Gastrocnemius medialis (tissue), 4 donors: ENCODE measurements at regions not wholly inside any gene's neighbourhood (a gene's known extent, or its start where the extent isn't known, plus 50 kb on each side); places are given as distances from the start of the nearest gene placed in this dataset.

Experiments used
- ATAC-seq, 2 donors: fragments of 150-250 bp; one replicate each; pipeline ENCODE4 v1.9.1; 2016
- DNase-seq, 2 donors: peaks; one replicate each; pipeline ENCODE4 v3.0.0-alpha.2; 2019
- H3K27ac ChIP-seq, 4 donors: fragments of 200-600 bp; sonication (generic); 1 replicate in 1 of 4; 2 replicates in 3 of 4; pipeline ENCODE4 v1.5.1; 2016 to 2018; ENCODE audit warnings: mild to moderate bottlenecking in 2 of 4, moderate library complexity in 1 of 4
- H3K27me3 ChIP-seq, 3 donors: fragments of 200-600 bp; sonication (generic) in 2 of 3; 1 replicate in 1 of 3; 2 replicates in 2 of 3; pipeline versions ENCODE4 v1.5.1 to v1.6.0; 2016 to 2019; ENCODE audit warnings: mild to moderate bottlenecking in 1 of 3, moderate library complexity in 1 of 3
- H3K36me3 ChIP-seq, 2 donors: fragments of 200-600 bp; sonication (generic) in 1 of 2; one replicate each; pipeline ENCODE4 v1.5.1; 2017 to 2018
- H3K4me1 ChIP-seq, 2 donors: fragments of 200-600 bp; sonication (generic) in 1 of 2; one replicate each; pipeline ENCODE4 v1.5.1; 2016 to 2017; ENCODE audit warnings: mild to moderate bottlenecking in 2 of 2
- H3K4me3 ChIP-seq, 4 donors: fragments of 200-600 bp; sonication (generic) in 3 of 4; 1 replicate in 1 of 4; 2 replicates in 3 of 4; pipeline ENCODE4 v1.5.1; 2016 to 2019; ENCODE audit warnings: mild to moderate bottlenecking in 2 of 4
- H3K9me3 ChIP-seq, 3 donors: fragments of 200-600 bp; sonication (generic) in 2 of 3; 1 replicate in 1 of 3; 2 replicates in 2 of 3; pipeline ENCODE4 v1.5.1; 2016 to 2019
- CTCF ChIP-seq, 5 experiments: fragments of 450-650 bp in 3 of 5; fragments of 200-600 bp in 2 of 5; sonication (generic) in 2 of 5; IDR thresholded peaks in 4 of 5; conservative IDR thresholded peaks in 1 of 5; 1 replicate in 4 of 5; 2 replicates in 1 of 5; pipeline ENCODE4 v1.5.1; 2016 to 2019; ENCODE audit warnings: antibody characterized with exemption in 5 of 5, mild to moderate bottlenecking in 3 of 5, moderate library complexity in 3 of 5
- POLR2A ChIP-seq, 2 donors: fragments of 450-650 bp; IDR thresholded peaks; one replicate each; pipeline ENCODE4 v1.6.1; 2017; ENCODE audit warnings: antibody characterized with exemption in 2 of 2, mild to moderate bottlenecking in 2 of 2, moderate library complexity in 2 of 2
- in situ Hi-C, 4 donors: fragments of 200-750 bp; cut with MboI; loops; one replicate each; pipeline versions ENCODE4 v1.15.0 to v1.8.0; 2017; ENCODE audit warnings: low sequenced_read_pairs in 4 of 4
- intact Hi-C: fragments of 100-400 bp; cut with DNase I; formaldehyde crosslinking; loops from one replicate; pipeline ENCODE4 v1.15.1; 2023; ENCODE audit warnings: low total_unique reads

GRCh38 chr3:61311044-61311443 lies 59.8 kb upstream of the FHIT start:
- Histone ChIP-seq H3K27me3 (no peaks in the 10 kb centered on the region), H3K27ac (no peak overlapping the region), H3K36me3 (no peaks in the 10 kb centered on the region), H3K9me3 (no peaks in the 10 kb centered on the region), H3K4me1 (no peaks in the 10 kb centered on the region), H3K4me3 (no peak overlapping the region)
- intact Hi-C loops (no loop called here), in situ Hi-C loops (no loop called here)
- no peak for ATAC-seq
- no peak for DNase-seq
- TF ChIP-seq POLR2A (IDR thresholded peaks at IDR 0.05): no peak
- TF ChIP-seq CTCF (IDR thresholded peaks at IDR 0.05 in 4 of 5, conservative IDR thresholded peaks at IDR 0.05 in 1 of 5): no peak

GRCh38 chr3:61315871-61316270 lies 64.6 kb upstream of the FHIT start:
- TF ChIP-seq CTCF (IDR thresholded peaks at IDR 0.05 in 4 of 5, conservative IDR thresholded peaks at IDR 0.05 in 1 of 5) (no peak), POLR2A (IDR thresholded peaks at IDR 0.05) (no peak)
- no peaks in the 10 kb centered on the region for H3K27me3 ChIP-seq
- in situ Hi-C loops (no loop called here), intact Hi-C loops (no loop called here)
- no peaks in the 10 kb centered on the region for H3K9me3 ChIP-seq
- DNase-seq (no peak), ATAC-seq (no peak)
- H3K4me1 ChIP-seq: no peaks in the 10 kb centered on the region
- H3K36me3 ChIP-seq: no peaks in the 10 kb centered on the region
- H3K4me3 ChIP-seq: no peak overlapping the region
- no peak overlapping the region for H3K27ac ChIP-seq

- intact Hi-C loops: no loop called here
- Histone ChIP-seq H3K4me1 (no peaks in the 10 kb centered on the region), H3K4me3 (no peak overlapping the region), H3K36me3 (no peaks in the 10 kb centered on the region), H3K27me3 (no peaks in the 10 kb centered on the region), H3K9me3 (no peaks in the 10 kb centered on the region), H3K27ac (no peak overlapping the region)
- no peak for ATAC-seq
- no peak for DNase-seq
- TF ChIP-seq CTCF (IDR thresholded peaks at IDR 0.05 in 4 of 5, conservative IDR thresholded peaks at IDR 0.05 in 1 of 5) (no peak), POLR2A (IDR thresholded peaks at IDR 0.05) (no peak)
- in situ Hi-C loops: no loop called here
Measured at GRCh38 chr3:61323094-61323493, 71.8 kb upstream of the FHIT start.

DNA sequence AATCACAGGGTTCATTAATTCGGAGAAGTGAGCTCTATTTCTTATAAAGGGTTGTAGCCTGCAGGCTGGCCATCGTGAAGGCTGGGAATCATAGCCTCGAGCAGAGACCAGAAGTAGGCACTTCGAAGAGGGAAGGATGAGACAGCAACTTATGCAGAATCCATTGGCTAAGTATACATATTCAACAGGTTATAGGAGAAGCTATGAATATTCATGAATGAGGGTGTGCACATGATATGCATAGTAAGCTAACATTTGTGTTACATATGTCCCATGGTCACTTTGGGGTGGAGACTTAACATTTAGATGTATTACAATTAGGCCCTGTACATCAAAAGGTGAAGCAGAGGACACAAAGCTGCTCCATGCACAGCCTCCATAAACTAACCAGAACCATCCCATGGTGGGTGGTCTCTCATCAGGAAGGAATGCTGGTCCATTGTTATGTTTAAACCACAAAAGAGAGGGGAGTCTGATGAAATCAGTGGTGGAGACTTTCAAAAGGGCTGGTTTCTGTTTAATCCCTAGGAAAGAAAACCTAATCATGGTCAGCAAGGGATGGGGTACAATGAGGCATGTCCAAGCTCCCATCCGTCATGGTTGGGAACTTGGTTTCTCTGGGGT lies 80.8 kb upstream of the FHIT start:
- no peaks in the 10 kb centered on the region for H3K9me3 ChIP-seq
- TF ChIP-seq POLR2A (IDR thresholded peaks at IDR 0.05) (no peak), CTCF (IDR thresholded peaks at IDR 0.05 in 4 of 5, conservative IDR thresholded peaks at IDR 0.05 in 1 of 5) (no peak)
- ATAC-seq: no peak
- H3K4me3 ChIP-seq: no peak overlapping the region
- no peaks in the 10 kb centered on the region for H3K36me3 ChIP-seq
- DNase-seq: no peak
- no peak overlapping the region for H3K27ac ChIP-seq
- intact Hi-C loops (no loop called here), in situ Hi-C loops (no loop called here)
- H3K4me1 ChIP-seq: no peaks in the 10 kb centered on the region
- no peaks in the 10 kb centered on the region for H3K27me3 ChIP-seq
